ENCODE measurements at regions not wholly inside any gene's neighbourhood (a gene's known extent, or its start where the extent isn't known, plus 50 kb on each side); places are given as distances from the start of the nearest gene placed in this dataset.

DNA sequence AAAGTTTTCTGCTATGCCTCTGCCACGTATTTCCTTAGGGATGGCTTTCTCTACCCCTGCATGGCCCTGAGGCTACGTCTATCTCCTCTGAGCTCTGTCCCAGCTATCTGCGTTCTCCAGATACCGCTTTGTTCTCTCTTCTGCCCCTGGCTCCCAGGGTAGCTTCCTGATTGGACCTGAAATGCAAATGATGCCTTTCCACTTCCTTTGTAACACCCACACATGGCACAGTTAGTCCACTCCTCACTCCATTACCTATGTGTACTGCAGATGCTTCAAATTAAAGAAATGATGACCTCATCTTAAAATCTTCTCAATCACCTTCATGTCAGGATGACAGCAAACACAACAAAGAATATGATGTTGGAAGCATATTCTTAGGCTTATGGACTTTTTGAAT, 138.6 kb upstream of the POGK start:
- TF ChIP-seq, protein P1, sequence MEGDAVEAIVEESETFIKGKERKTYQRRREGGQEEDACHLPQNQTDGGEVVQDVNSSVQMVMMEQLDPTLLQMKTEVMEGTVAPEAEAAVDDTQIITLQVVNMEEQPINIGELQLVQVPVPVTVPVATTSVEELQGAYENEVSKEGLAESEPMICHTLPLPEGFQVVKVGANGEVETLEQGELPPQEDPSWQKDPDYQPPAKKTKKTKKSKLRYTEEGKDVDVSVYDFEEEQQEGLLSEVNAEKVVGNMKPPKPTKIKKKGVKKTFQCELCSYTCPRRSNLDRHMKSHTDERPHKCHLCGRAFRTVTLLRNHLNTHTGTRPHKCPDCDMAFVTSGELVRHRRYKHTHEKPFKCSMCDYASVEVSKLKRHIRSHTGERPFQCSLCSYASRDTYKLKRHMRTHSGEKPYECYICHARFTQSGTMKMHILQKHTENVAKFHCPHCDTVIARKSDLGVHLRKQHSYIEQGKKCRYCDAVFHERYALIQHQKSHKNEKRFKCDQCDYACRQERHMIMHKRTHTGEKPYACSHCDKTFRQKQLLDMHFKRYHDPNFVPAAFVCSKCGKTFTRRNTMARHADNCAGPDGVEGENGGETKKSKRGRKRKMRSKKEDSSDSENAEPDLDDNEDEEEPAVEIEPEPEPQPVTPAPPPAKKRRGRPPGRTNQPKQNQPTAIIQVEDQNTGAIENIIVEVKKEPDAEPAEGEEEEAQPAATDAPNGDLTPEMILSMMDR (IDR thresholded peaks at IDR 0.05): no peak
- TF ChIP-seq POLR2A (IDR thresholded peaks at IDR 0.05): no peak

Measured in Peyer's patch (tissue), 4 donors.